ENCODE measurements at regions not wholly inside any gene's neighbourhood (a gene's known extent, or its start where the extent isn't known, plus 50 kb on each side); places are given as distances from the start of the nearest gene placed in this dataset.

DNA sequence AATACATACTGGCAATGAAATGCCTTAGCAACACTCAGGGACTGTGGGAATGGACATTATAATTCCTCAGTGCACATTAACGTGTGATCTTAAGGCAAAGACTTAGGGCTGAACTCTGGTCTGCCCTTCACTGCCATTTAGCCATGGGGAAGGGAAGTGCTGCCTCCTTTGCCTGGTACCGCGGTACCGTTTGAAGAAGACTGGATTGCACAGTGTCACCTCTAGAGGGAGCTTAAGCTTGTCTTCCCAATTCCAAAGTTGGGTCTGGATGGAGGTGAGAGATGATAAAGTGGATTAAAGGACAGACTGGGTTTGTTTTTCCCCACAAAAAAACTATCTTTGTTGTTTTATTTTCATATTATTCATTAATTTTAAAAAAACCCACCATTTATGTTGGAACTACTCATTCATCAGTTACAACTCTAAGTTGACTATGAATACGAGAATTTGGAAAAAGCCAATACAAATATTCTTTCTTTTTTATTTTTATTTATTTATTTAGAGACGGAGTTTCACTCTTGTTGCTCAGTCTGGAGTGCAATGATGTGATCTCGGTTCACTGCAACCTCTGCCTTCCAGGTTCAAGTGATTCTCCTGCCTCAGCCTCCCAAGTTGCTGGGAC is 60.0 kb upstream of the SYN2 start:
- TF ChIP-seq CTCF (conservative IDR thresholded peaks at IDR 0.05 in 1 of 2, IDR thresholded peaks at IDR 0.05 in 1 of 2; ENCODE audit: low read depth in 1 of 2, low read length in 2 of 2) (peak; percentile 57 to 58), EZH2 (IDR thresholded peaks at IDR 0.05; ENCODE audit: low read length, missing control alignments) (no peak)

All from fibroblast of lung (primary cell).